Endodermal cell (in vitro differentiated cells): ENCODE measurements at regions not wholly inside any gene's neighbourhood (a gene's known extent, or its start where the extent isn't known, plus 50 kb on each side); places are given as distances from the start of the nearest gene placed in this dataset.
A peak's percentile ranks its signal among the peaks of the same experiment; 100 is the strongest.
"Not testable (repeated sequence)": the region's sequence is repeated elsewhere in the genome, so short reads cannot be mapped to it uniquely, and the experiment has no call there.

Experiments
- DNase-seq: peaks from one replicate; pipeline ENCODE4 v3.0.0-alpha.2; 2017
- H3K27ac ChIP-seq: 2 replicates; pipeline ENCODE4 v1.5.1; 2013; ENCODE audit warnings: mild to moderate bottlenecking, low read depth, low read length, moderate library complexity
- H3K27me3 ChIP-seq: 2 replicates; pipeline ENCODE4 v1.6.1; 2013; ENCODE audit warnings: mild to moderate bottlenecking, low read length, moderate library complexity; ENCODE audit not compliant: insufficient read depth, control insufficient read depth, poor library complexity, severe bottlenecking
- H3K36me3 ChIP-seq: 2 replicates; pipeline ENCODE4 v1.7.0; 2013; ENCODE audit warnings: mild to moderate bottlenecking, low read length, moderate library complexity; ENCODE audit not compliant: control insufficient read depth, insufficient read depth
- H3K4me1 ChIP-seq: one replicate; pipeline ENCODE4 v1.7.0; 2013; ENCODE audit warnings: low read length; ENCODE audit not compliant: control insufficient read depth, insufficient read depth
- H3K4me3 ChIP-seq: 2 replicates; pipeline ENCODE4 v1.5.1; 2013; ENCODE audit warnings: mild to moderate bottlenecking, low read length, moderate library complexity
- H3K9ac ChIP-seq: 2 replicates; pipeline ENCODE4 v1.6.1; 2013; ENCODE audit warnings: mild to moderate bottlenecking, low read length, moderate library complexity; ENCODE audit not compliant: poor library complexity, severe bottlenecking; ENCODE audit errors: extremely low read depth
- H3K9me3 ChIP-seq: 2 replicates; pipeline ENCODE4 v1.6.1; 2013; ENCODE audit warnings: mild to moderate bottlenecking, low read length, moderate library complexity; ENCODE audit not compliant: control insufficient read depth
- H3K27ac Mint-ChIP-seq: 2 replicates; pipeline ENCODE4 v1.8.0; 2020; ENCODE audit warnings: mixed read lengths
- H3K27me3 Mint-ChIP-seq: 2 replicates; pipeline ENCODE4 v1.8.0; 2021; ENCODE audit warnings: mild to moderate bottlenecking, mixed read lengths; ENCODE audit not compliant: insufficient read depth
- H3K36me3 Mint-ChIP-seq: 2 replicates; pipeline ENCODE4 v1.8.0; 2020; ENCODE audit warnings: low read depth, mixed read lengths
- H3K4me1 Mint-ChIP-seq: 2 replicates; pipeline ENCODE4 v1.8.0; 2020; ENCODE audit warnings: mixed read lengths
- H3K4me3 Mint-ChIP-seq: 2 replicates; pipeline ENCODE4 v1.8.0; 2020; ENCODE audit warnings: mild to moderate bottlenecking, moderate library complexity, mixed read lengths
- H3K9me3 Mint-ChIP-seq: 2 replicates; pipeline ENCODE4 v1.8.0; 2020; ENCODE audit warnings: mild to moderate bottlenecking, mixed read lengths
- CTCF ChIP-seq: fragments of 200-600 bp; sonication (generic); conservative IDR thresholded peaks from 2 replicates; pipeline ENCODE4 v1.5.0; 2021; ENCODE audit warnings: antibody characterized with exemption, mild to moderate bottlenecking
- WGBS, 2 experiments: methylation state at CpG; one replicate each; pipeline versions ENCODE4 v1.1.5 to v1.1.7; 2013; ENCODE audit warnings: missing lambda C conversion rate in 2 of 2, mixed read lengths in 1 of 2; ENCODE audit not compliant: insufficient coverage in 1 of 2, insufficient read length in 1 of 2; 5-methylcytosine and 5-hydroxymethylcytosine counted together

- not testable (repeated sequence) for H3K27ac ChIP-seq, H3K4me1 ChIP-seq, H3K27me3 Mint-ChIP-seq, H3K9me3 ChIP-seq, H3K36me3 ChIP-seq, H3K27me3 ChIP-seq, H3K36me3 Mint-ChIP-seq
- 0% methylated on average over 1 of the region's 2 CpGs; no CpG with 5 or more reads in 1 of the 2 experiments for WGBS, 2 experiments
- peak overlapping the region; percentile 51 for H3K9ac ChIP-seq
- Mint-ChIP-seq H3K9me3 (peaks cover 11% of the 10 kb centered on the region), H3K4me1 (peaks cover 18% of the 10 kb centered on the region), H3K27ac (peak overlapping the region; percentile 95), H3K4me3 (peak overlapping the region; percentile 68)
- TF ChIP-seq CTCF = peak; percentile 72
- peak; percentile 71 for DNase-seq
- peak overlapping the region; percentile 87 for H3K4me3 ChIP-seq
Observed at GRCh38 chr13:24968416-24968815, 127.5 kb upstream of the PABPC3 start.

GRCh38 chr13:24973102-24973501, 122.8 kb upstream of the PABPC3 start:
- not testable (repeated sequence) for H3K4me3 Mint-ChIP-seq, H3K4me1 ChIP-seq, H3K4me1 Mint-ChIP-seq, H3K4me3 ChIP-seq, DNase-seq, H3K27me3 Mint-ChIP-seq, H3K27me3 ChIP-seq, H3K9ac ChIP-seq, H3K36me3 ChIP-seq, H3K27ac ChIP-seq, H3K9me3 ChIP-seq, H3K36me3 Mint-ChIP-seq, H3K27ac Mint-ChIP-seq
- 93 to 94% methylated on average over 3 to 8 of the region's 9 CpGs for WGBS, 2 experiments
- peaks cover 12% of the 10 kb centered on the region for H3K9me3 Mint-ChIP-seq

GRCh38 chr13:24981181-24981803, 114.6 kb upstream of the PABPC3 start:
- H3K9me3 ChIP-seq, H3K4me1 ChIP-seq, H3K4me3 Mint-ChIP-seq, H3K9me3 Mint-ChIP-seq, H3K27ac Mint-ChIP-seq, H3K27me3 ChIP-seq, DNase-seq, H3K27ac ChIP-seq, H3K9ac ChIP-seq, H3K36me3 Mint-ChIP-seq, H3K4me3 ChIP-seq, H3K36me3 ChIP-seq, H3K27me3 Mint-ChIP-seq: not testable (repeated sequence)
- peaks cover 13% of the 10 kb centered on the region for H3K4me1 Mint-ChIP-seq
- 88% methylated on average over 2 of the region's 3 CpGs; no CpG with 5 or more reads in 1 of the 2 experiments for WGBS, 2 experiments

- Mint-ChIP-seq H3K27ac (no peak overlapping the region), H3K4me1 (peaks cover 23% of the 10 kb centered on the region), H3K27me3 (no peaks in the 10 kb centered on the region), H3K4me3 (no peak overlapping the region), H3K36me3 (no peaks in the 10 kb centered on the region), H3K9me3 (no peaks in the 10 kb centered on the region)
- H3K9me3 ChIP-seq = no peaks in the 10 kb centered on the region
- H3K27me3 ChIP-seq = no peaks in the 10 kb centered on the region
- H3K4me1 ChIP-seq = no peaks in the 10 kb centered on the region
- H3K36me3 ChIP-seq = no peaks in the 10 kb centered on the region
- no peak for TF ChIP-seq CTCF
- DNase-seq = no peak
- no peak overlapping the region for H3K4me3 ChIP-seq
- no peak overlapping the region for H3K27ac ChIP-seq
- WGBS, 2 experiments = 90 to 91% methylated on average over 9 to 11 of the region's 11 CpGs
- no peak overlapping the region for H3K9ac ChIP-seq
Observed at GRCh38 chr13:24982333-24982999, 113.5 kb upstream of the PABPC3 start.
